ENCODE measurements at regions not wholly inside any gene's neighbourhood (a gene's known extent, or its start where the extent isn't known, plus 50 kb on each side); places are given as distances from the start of the nearest gene placed in this dataset.

DNA sequence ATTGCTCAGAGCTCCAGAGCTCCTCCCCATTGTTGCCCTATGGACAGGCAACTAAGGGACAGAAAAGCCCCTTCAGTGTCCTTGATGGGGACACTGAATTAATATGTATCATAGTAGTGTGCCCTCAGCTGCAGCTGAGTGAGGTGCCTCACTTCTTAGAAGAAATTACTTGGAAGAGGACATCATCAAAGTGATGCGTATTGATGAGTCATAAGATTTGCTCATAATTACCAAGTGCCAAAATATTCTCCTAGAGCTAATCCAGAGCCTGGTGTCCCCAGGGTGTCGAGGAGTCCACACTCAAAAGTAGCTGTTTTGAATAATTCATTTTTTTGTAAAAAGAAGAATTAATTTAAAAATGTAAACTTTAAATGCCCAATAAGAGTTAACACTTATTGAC, 200.7 kb upstream of the SEMA6D start:
- TF ChIP-seq TAF1 (IDR thresholded peaks at IDR 0.05; ENCODE audit: borderline replicate concordance, insufficient read depth, low read length): no peak
- no peak for TF ChIP-seq SIN3A (IDR thresholded peaks at IDR 0.05; ENCODE audit: borderline replicate concordance, insufficient read depth, low read length)
- TF ChIP-seq POLR2AphosphoS5 (IDR thresholded peaks at IDR 0.05; ENCODE audit: low read depth, low read length): no peak

DNA sequence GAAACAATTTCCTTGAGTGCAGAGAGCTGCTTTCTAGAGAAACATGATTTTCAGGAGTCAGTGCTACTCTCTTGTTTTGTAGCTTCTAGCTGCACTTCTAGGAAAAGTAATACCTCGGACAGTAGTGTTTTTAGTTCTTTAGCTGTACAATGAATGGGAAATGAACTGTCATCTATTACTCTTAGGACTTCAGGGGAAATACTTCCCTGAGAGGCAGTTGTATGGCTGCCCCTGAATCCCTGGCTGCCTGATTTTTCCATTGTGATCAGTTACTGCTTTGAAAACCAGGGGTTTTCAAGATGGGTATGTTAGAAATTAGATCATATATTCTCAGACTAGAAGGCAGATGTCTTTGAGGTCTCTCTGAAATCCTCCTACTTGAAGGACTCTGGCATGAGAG, 200.3 kb upstream of the SEMA6D start:
- TF ChIP-seq TAF1 (IDR thresholded peaks at IDR 0.05; ENCODE audit: borderline replicate concordance, insufficient read depth, low read length): no peak
- no peak for TF ChIP-seq FOXP2 (optimal IDR thresholded peaks at IDR 0.05; ENCODE audit: borderline replicate concordance, extremely low read depth, extremely low read length, insufficient read depth)
- TF ChIP-seq, protein P1, sequence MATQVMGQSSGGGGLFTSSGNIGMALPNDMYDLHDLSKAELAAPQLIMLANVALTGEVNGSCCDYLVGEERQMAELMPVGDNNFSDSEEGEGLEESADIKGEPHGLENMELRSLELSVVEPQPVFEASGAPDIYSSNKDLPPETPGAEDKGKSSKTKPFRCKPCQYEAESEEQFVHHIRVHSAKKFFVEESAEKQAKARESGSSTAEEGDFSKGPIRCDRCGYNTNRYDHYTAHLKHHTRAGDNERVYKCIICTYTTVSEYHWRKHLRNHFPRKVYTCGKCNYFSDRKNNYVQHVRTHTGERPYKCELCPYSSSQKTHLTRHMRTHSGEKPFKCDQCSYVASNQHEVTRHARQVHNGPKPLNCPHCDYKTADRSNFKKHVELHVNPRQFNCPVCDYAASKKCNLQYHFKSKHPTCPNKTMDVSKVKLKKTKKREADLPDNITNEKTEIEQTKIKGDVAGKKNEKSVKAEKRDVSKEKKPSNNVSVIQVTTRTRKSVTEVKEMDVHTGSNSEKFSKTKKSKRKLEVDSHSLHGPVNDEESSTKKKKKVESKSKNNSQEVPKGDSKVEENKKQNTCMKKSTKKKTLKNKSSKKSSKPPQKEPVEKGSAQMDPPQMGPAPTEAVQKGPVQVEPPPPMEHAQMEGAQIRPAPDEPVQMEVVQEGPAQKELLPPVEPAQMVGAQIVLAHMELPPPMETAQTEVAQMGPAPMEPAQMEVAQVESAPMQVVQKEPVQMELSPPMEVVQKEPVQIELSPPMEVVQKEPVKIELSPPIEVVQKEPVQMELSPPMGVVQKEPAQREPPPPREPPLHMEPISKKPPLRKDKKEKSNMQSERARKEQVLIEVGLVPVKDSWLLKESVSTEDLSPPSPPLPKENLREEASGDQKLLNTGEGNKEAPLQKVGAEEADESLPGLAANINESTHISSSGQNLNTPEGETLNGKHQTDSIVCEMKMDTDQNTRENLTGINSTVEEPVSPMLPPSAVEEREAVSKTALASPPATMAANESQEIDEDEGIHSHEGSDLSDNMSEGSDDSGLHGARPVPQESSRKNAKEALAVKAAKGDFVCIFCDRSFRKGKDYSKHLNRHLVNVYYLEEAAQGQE (IDR thresholded peaks at IDR 0.05; ENCODE audit: insufficient read depth in 1 of 2, low read depth in 2 of 2, low read length in 2 of 2): no peak
- TF ChIP-seq SIN3A (IDR thresholded peaks at IDR 0.05; ENCODE audit: borderline replicate concordance, insufficient read depth, low read length): no peak
- TF ChIP-seq POLR2AphosphoS5 (IDR thresholded peaks at IDR 0.05; ENCODE audit: low read depth, low read length): no peak

DNA sequence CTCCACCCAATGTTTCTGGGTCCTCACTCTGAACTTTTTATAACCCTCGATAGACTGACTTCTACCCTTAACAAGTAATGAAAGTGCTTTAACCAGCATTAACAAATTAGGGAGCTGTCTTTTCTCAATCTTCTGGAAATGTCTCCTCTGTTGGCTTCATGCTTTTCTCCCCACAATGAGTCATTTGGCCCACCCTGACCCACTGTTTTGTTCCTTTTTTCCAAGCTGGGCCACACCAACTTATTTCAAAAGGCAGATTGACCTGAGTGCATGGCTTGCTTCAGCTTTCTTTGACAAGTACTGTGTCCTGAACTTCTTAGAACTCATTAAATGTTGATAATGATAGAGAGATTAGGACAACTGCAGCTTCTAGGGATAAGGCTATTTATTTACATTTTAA, 199.6 kb upstream of the SEMA6D start:
- TF ChIP-seq TAF1 (IDR thresholded peaks at IDR 0.05; ENCODE audit: borderline replicate concordance, insufficient read depth, low read length) (no peak), POLR2AphosphoS5 (IDR thresholded peaks at IDR 0.05; ENCODE audit: low read depth, low read length) (no peak), SIN3A (IDR thresholded peaks at IDR 0.05; ENCODE audit: borderline replicate concordance, insufficient read depth, low read length) (no peak), FOXP2 (optimal IDR thresholded peaks at IDR 0.05; ENCODE audit: borderline replicate concordance, extremely low read depth, extremely low read length, insufficient read depth) (no peak)
- TF ChIP-seq, protein P1 (IDR thresholded peaks at IDR 0.05; ENCODE audit: insufficient read depth in 1 of 2, low read depth in 2 of 2, low read length in 2 of 2): no peak

DNA sequence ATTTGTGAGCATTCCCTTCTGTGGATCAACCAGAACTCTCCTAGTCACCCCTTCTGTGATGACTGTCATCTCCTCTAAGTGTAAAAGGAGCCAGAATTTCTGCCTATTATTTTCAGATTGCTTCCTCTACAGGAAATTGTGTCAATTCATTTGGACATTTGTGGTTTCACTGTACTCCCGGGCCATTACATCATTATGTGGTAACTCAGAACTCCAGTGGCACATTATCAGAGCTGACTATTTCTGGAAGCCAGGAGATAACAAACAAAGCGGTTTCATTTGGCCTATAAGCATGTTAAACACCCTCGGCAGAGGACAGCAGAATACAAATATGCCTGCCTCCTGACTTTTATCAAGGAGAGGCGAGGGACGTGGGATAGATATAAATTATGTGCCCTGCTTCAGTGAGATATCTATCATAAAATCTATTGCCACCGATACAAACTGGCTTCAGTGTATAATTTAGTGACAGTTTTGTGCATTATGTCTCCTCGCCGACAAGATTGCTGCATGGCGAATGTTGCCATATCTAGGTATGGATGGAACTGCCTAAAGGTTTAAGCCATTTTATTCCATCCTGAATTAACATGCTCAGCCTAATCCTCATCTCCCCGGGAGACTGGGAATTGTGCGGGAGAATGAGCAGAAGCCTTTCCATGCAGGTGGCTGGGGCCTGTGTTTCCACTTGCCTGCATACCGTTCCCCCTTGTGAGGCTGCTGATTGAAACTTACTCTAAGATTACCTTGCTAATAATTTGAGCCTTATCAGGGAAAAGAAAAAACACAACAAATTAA, 193.4 kb upstream of the SEMA6D start:
- TF ChIP-seq, protein P1 (IDR thresholded peaks at IDR 0.05; ENCODE audit: insufficient read depth in 1 of 2, low read depth in 2 of 2, low read length in 2 of 2): no peak
- TF ChIP-seq SIN3A (IDR thresholded peaks at IDR 0.05; ENCODE audit: borderline replicate concordance, insufficient read depth, low read length): no peak
- TF ChIP-seq FOXP2 (optimal IDR thresholded peaks at IDR 0.05; ENCODE audit: borderline replicate concordance, extremely low read depth, extremely low read length, insufficient read depth): no peak
- TF ChIP-seq TAF1 (IDR thresholded peaks at IDR 0.05; ENCODE audit: borderline replicate concordance, insufficient read depth, low read length): no peak
- no peak for TF ChIP-seq POLR2AphosphoS5 (IDR thresholded peaks at IDR 0.05; ENCODE audit: low read depth, low read length)

DNA sequence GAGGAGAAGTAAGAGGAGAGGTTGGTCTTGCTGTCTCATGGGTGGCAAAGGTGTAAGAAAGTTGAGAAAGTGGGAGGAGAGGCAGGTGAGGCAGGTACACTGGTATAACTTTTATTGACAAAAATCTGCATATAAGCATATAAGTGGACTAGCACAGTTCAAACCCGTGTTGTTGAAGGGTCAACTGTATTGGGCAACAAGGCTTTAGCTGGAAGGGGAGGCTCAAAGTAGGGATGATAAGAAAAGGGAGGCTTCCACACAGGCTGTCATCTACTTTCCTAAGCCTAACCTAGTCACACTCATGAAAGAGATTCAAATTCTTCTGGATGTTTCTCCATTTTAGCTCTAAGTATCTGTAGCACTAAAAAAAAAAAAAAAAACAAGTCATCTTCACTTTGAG, 188.1 kb upstream of the SEMA6D start:
- TF ChIP-seq FOXP2 (optimal IDR thresholded peaks at IDR 0.05; ENCODE audit: borderline replicate concordance, extremely low read depth, extremely low read length, insufficient read depth) (no peak), TAF1 (IDR thresholded peaks at IDR 0.05; ENCODE audit: borderline replicate concordance, insufficient read depth, low read length) (no peak), SIN3A (IDR thresholded peaks at IDR 0.05; ENCODE audit: borderline replicate concordance, insufficient read depth, low read length) (no peak), POLR2AphosphoS5 (IDR thresholded peaks at IDR 0.05; ENCODE audit: low read depth, low read length) (no peak)
- TF ChIP-seq, protein P1 (IDR thresholded peaks at IDR 0.05; ENCODE audit: insufficient read depth in 1 of 2, low read depth in 2 of 2, low read length in 2 of 2): no peak
